NCI-H2029 treated with DMSO at 0.1 percent for 48 hours (cell line): ENCODE measurements at regions not wholly inside any gene's neighbourhood (a gene's known extent, or its start where the extent isn't known, plus 50 kb on each side); places are given as distances from the start of the nearest gene placed in this dataset.
A peak's percentile ranks its signal among the peaks of the same experiment; 100 is the strongest.
"Not testable (repeated sequence)": the region's sequence is repeated elsewhere in the genome, so short reads cannot be mapped to it uniquely, and the experiment has no call there.

Experiments used
- DNase-seq: peaks from one replicate; lab custom pipeline; 2025; lab: John Stamatoyannopoulos, UW

DNA sequence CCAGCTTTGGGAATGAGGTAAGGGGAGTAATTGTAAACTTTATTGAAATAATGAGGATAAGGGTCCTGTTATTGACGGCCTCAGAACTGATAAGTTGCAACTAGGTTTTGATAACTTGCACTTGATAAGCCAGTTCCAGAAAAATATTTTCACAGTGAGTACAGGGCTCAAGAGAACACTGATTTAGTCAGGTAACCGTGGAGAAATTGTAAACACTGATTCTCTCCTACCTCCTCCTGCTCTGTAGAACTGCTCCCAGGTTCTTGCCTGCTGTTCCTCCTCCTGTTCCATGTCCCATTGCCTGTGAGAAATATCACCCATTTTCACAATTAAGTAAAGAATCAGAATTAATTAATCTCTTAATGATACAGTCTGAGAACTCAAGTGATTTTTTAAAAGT lies 55.0 kb upstream of the CXXC4 start:
- no peak for DNase-seq

DNA sequence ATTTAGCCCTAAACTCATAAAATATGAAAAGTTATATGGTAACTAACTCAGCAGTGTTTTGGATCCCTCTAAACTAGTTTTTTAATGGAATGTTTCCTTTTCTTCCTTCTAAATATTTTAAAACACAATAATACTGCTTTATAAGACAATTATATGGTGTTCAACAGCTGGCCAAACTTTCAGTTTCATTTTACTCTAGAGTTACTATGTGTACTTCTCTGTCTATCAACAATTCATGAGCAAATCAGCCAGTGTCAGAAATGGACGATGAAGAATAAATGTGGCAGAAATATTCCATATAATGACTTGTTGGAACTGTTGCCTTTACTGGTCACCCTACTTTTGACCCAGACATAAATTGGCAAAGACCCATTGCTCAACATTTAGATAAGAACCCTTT lies 64.8 kb upstream of the CXXC4 start:
- no peak for DNase-seq

GRCh38 chr4:104571341-104571740 lies 76.6 kb upstream of the CXXC4 start:
- DNase-seq, result no peak

- no peak for DNase-seq
Observed at GRCh38 chr4:104574371-104574770, 79.7 kb upstream of the CXXC4 start.

DNA sequence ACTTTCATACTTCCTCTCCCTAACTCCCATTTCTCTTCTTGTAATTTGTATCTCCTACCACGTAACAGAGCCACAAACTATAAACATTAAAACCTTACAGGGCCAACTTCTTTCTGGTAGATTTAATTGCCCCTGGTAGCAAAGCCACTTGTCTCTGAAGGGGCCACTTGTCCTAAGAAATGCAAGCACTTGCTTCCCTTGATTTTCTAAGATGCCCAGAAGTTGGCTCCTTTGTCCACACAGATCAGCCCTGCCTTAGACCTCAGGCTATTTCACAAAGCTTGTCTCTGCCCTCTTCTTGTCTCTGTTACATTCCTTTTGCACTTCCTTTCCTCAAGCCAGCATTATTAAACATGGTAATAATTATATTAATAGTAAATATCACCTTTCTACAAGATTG lies 80.6 kb upstream of the CXXC4 start:
- no peak for DNase-seq

- no peak for DNase-seq
Observed at GRCh38 chr4:104577405-104577804, 82.7 kb upstream of the CXXC4 start.

GRCh38 chr4:104581476-104581875 lies 86.8 kb upstream of the CXXC4 start:
- not testable (repeated sequence) for DNase-seq

DNA sequence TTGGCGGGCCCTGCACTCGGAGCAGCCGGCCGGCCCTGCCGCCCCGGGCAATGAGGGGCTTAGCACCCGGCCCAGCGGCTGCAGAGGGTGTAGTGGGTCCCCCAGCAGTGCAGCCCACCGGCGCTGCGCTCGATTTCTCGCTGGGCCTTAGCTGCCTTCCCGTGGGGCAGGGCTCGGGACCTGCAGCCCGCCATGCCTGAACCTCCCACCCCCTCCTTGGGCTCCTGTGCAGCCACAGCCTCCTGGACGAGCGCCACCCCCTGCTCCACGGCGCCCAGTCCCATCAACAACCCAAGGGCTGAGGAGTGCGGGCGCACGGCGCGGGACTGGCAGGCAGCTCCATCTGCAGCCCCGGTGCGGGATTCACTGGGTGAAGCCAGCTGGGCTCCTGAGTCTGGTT lies 87.4 kb upstream of the CXXC4 start:
- DNase-seq, result not testable (repeated sequence)

DNA sequence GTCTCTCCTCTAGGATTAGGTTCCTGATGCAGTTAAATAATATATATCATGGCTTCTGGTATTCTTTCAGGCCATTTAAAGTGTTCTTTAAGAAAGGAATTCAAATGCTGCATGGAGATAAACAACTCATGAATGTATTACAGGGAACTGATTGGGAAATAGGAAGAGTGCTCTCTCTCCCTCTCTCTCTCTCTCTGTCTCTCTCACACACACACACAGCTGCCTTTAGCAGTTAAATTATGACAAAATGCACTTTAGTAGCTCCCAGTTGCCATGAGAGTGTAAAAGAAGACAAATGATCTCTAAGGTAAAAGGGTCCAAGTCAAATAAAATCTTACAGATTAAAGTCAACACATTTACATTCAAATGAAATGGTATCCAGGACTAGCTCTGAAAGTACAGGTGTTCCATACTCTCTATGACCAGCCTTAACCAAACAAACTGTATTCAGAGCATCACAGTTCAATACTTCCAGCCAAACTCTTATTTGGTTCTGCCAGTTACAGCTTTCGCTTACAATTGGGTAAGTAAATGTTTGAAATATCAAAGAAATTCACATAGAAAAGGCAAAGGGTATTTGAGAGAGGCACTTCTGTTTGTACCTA lies 94.7 kb upstream of the CXXC4 start:
- DNase-seq, result peak; percentile 65

DNA sequence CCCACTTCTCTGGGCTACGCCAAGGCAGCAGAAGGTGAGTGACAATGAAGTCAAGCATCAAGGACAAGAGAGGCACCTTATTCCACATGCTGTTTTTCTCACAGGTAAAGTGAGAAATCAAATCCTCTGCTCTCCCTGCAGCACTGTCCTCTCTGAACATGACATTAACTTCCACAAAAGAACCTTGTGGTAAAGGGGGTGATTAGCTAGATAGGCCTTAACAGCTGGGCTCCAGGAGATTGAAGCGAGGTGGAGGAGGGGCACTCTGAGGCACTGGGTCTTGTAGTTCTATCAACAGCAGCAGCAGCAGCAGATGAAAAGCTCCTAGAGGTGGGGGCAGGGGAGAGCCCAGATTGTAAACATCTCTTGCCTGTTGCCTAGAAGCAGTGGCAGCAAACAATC lies 96.8 kb upstream of the CXXC4 start:
- DNase-seq, result peak; percentile 88

- DNase-seq, result no peak
Observed at GRCh38 chr4:104592183-104592582, 97.5 kb upstream of the CXXC4 start.

DNA sequence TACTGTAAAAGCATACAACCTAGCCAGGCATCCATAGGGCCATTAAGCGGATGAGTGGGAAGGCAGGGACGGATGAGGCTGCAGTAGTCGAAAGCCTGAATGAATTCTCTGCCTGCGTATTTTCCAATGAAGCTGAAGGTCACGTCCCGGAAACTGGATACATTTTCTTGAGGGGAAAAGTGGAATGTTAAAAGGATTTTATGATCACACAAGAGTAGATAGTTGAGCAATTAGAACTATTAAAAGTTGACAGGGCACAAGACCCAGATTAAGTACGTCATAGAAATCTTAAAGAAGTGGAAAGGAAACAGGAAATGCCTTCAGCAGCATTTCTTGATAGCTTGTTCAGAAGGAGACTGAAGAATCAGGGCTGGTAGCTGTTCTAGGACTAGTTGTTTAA lies 98.3 kb upstream of the CXXC4 start:
- no peak for DNase-seq

DNA sequence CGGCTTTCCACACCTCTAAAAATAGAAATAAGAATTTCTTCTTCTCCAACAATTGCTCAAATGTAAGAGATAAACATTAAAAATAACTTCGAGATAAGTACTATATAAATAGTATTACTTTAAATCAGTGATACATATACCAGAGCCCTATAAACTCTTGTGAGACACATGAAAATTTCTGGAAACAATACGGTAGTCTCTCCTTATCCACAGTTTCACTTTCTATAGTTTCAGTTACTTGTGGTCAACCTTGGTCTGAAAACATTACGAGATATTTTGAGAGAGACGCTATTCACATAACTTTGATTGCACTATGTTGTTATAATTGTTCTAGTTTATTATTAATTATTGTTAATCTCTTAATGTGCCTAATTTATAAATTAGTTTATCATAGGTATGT lies 101.5 kb upstream of the CXXC4 start:
- DNase-seq, result no peak

DNA sequence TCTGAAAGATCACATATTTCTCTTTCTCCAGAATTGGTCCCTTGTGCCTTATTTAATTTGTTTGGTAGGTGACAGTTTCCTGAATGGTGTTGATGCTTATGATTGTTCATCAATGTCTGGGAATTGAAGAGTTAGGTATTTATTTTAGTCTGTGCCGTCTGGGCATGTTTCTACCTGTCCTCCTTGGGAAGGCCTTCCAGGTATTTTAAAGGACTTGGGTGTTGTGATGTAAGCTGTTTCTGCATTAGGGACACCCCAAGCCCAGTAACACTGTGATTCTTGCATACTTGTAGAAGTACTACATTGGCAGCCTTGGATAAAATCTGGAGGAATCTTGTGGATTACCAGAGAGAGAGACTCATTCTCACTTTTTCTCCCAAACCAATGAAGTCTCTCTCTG lies 120.8 kb upstream of the CXXC4 start:
- no peak for DNase-seq

GRCh38 chr4:104615926-104616325 lies 121.2 kb upstream of the CXXC4 start:
- DNase-seq, result no peak

- DNase-seq, result no peak
Observed at GRCh38 chr4:104616401-104616820, 121.7 kb upstream of the CXXC4 start.

DNA sequence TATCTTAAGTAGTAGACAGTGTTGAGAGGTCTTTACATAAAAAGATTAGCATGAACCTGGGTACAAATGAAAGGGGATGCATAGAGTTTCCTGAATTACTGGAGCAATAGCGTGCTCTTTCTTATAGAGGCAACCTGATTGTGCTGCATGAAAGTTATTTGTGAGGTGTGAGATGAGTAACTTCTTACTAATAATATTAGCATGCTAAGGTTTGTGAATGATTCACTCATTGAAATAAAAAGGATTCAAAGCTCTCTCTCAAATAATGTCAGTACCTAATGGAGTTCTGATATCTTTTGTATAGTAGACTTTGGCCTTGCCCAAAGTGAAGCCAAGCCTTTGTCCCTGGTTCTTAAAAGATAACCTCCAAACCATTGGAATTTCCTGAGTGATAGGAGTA lies 131.0 kb upstream of the CXXC4 start:
- DNase-seq, result no peak

- no peak for DNase-seq
Observed at GRCh38 chr4:104629601-104630000, 134.9 kb upstream of the CXXC4 start.

DNA sequence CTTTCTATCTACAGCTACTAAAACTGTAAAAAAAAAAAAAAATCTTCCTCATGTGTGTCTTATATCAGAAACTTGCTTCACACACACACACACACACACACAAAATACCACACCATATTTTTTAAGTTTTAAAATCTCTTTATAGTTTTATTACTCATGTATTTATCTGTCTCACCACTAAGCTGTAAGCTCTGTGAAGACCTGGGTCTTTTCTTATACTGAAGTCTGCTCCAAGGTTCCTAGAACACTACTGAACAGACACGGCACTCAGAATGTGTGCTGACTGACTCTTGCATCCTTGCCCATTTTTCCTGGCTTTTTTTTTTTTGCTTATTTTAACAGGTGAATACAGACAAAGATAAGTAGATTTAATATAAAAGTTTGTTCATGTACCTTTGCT lies 135.6 kb upstream of the CXXC4 start:
- no peak for DNase-seq

DNA sequence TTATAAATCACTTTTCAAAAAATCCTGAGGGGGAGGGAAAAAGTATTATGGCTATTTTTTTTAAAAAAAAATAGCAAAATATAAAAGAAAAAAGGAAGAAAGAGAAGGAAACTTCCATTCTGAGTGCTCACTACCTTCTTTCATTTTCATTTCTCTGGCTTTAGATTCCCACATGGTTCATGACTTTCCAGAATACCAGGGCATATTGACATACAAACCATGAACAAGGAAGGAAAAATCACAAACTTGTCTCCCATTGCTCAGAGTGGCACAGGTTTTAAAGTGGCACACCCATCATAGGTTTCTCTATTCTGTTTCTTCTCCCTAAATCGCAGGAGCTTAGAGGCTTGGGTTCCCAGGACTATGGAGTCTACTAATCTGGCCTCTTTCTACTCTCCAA lies 136.3 kb upstream of the CXXC4 start:
- no peak for DNase-seq

DNA sequence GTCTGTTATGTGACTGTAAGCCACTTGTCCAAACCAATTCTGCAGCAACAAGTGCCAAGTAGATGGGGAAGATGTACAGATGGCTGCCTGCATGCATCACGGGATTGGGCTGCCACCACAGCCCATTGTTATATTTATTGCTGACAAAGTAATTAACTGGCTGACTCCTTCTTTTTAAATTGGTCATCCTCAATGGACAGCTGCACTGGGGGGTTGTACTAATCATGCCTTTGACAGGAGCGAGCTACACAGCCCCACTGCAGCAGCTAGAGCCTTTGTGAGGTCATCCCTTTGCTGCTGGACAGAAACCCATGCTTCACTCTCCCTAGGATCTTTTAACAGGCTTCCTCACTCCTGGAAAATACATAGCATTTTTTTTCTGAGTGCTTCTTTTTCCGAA lies 146.7 kb upstream of the CXXC4 start:
- no peak for DNase-seq

GRCh38 chr4:104642521-104642920 lies 147.8 kb upstream of the CXXC4 start:
- DNase-seq, result no peak

GRCh38 chr4:104643805-104644204 lies 149.1 kb upstream of the CXXC4 start:
- DNase-seq, result no peak

DNA sequence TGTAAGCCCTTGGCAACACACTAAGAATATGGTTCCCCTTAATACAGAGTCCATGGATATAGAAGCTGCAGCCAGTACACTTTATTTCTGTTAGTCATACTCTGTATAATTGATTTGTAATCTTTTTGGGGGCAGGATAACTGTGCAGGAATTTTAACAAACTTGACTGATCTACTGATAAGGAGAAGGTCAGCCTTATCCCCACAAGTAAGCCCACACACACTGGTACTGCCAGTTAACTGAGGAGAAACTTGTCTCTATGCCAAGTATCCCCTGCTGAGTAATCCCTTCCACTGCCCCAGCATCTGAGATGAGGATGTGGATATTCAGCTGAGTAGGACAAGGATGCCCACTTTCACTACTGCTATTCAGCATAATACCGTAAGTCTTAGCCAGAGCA lies 154.9 kb upstream of the CXXC4 start:
- DNase-seq, result no peak

- DNase-seq, result not testable (repeated sequence)
Observed at GRCh38 chr4:104662269-104662668, 167.6 kb upstream of the CXXC4 start.
